HG02798 (cell line): ENCODE measurements at regions not wholly inside any gene's neighbourhood (a gene's known extent, or its start where the extent isn't known, plus 50 kb on each side); places are given as distances from the start of the nearest gene placed in this dataset.

Experiments used
- ATAC-seq: cut with Tn5 transposase; IDR thresholded peaks from one replicate; pipeline ENCODE4 v1.9.1; 2021; ENCODE audit warnings: mild to moderate bottlenecking; ENCODE audit not compliant: unreplicated experiment, poor library complexity

GRCh38 chr16:73553941-73554660 lies 506.2 kb upstream of the ZFHX3 start:
- no peak for ATAC-seq

DNA sequence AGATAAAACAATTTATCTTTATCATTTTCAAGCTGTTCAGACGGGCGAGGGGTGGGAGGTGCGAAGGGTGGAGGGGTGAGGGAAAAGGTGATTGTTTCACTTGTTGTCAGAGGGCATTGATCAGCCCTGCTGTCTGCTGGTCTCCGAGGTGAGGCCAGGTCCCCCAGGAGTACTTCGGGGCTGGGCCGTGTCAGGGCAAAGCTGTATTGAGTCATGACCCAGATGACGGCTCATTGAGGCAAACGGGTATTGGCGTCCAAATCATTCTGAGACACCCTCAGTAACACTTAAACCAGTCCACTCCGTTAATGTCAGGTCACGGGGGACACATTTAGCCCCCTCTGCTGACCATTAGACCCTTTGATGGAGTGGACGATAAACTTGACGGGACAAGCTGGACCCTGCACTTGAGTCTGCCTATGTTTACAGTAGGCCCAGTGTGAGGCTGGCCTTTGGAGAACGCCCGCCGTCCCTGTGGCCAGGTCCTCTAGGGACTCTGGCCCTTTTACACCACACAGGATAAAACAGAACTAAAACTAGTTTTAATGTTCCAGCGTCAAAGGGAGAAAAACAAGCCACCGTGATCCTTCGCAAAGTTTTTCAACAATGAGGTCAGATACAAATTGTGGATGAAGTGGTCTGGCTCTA lies 502.2 kb upstream of the ZFHX3 start:
- ATAC-seq = no peak

- ATAC-seq = no peak
Observed at GRCh38 chr16:73547552-73548403, 499.9 kb upstream of the ZFHX3 start.

DNA sequence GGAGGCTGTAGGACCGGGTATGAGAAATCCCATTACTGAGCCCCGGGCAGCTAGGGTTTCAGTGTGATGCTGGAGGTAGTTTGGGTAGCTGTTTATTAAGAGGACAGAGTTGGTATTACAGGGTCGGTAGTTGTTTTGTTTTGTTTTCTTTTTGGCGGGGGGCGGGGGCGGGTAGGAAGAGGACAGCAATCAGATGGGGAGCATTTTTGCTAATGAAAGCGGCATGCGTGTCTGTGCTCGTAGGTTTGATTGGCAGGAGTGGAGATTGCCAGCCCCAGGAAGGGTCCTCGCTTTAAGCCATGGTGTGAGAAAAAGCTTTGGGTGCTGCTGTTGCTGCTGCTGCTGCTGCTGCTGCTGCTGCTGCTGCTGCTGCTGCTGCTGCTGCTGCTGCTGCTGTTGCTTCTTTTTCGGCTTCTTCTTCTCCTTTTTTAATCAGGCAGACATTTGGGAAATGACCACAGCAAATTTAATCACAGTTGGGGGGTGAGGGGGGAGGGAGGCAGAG lies 498.5 kb upstream of the ZFHX3 start:
- ATAC-seq = no peak

DNA sequence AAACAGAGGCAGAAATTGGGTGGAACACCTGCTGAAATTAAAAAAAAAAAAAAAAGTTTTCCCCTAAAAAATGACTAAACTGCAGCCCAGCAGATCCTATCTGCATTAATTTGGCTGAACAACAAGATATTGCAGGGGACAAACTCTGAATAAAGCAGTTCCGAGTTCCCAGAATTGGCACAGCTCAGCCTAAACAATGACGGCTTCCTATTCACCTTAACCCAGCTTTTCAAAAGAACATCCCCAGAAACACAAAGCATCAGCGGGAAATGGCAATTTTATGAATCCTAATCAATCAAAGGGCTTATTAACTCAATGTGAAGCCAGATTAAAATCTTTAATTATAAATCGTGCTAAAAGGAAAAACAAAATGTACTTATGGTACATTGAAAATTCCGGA lies 497.8 kb upstream of the ZFHX3 start:
- ATAC-seq = no peak

DNA sequence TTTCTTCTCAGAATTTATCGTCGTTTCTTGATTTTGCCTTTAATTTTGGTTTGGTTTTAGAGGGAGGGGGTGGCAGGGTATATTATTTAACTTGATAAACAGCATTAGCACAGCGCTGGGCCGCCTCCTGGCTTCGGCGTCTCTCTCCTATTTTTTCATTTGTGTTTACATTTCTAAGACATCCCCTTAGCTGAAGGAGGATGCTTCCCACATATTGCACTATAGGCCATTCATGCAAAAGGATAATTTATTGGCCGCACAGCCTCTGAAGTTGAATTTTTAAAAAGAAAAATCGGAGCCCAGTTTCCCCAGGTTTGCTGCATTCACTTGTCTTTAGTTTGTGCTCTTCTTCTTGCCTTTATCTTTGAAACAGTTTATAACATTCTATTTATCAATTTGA lies 497.4 kb upstream of the ZFHX3 start:
- no peak for ATAC-seq

DNA sequence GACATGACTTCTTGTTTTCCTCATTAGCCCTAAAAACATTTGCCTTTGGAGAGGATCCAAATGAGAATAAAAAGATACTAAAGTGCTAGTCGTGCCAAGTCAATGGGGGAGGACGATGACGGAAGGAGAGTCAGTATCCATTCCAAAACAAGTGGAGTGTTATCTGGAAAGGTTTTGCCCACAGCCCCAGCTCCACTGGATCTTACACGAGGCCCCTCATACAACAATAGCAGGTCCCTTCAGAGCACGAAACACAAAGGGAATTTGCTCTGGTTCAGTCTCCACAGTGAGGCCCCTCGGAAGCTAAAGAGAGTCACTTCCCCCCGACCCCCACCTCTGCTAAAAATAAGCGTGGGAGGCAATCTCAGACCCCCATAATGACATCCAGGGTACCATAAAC lies 496.9 kb upstream of the ZFHX3 start:
- ATAC-seq = no peak

GRCh38 chr16:73543970-73544599 lies 496.2 kb upstream of the ZFHX3 start:
- no peak for ATAC-seq

GRCh38 chr16:73543331-73543969 lies 495.5 kb upstream of the ZFHX3 start:
- ATAC-seq = no peak

DNA sequence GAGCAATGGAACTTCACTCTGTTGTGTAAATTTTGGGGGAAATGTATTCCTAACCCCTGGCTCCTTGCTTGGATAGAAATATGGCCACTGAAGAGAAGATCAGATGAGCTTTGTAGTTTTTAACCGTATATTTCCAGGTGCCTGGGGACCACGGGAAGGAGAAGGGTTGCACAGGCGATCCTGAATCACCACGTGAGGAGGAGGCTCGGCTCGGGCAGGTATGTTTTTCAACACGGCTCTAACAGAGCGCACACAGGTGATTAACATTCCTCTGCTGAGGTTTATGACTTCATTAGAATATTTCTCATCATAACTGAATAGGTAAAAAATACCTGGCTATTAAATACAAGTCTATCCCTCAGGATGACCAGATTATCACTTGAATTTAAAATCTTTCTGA lies 495.0 kb upstream of the ZFHX3 start:
- no peak for ATAC-seq

GRCh38 chr16:73537921-73538320 lies 490.0 kb upstream of the ZFHX3 start:
- no peak for ATAC-seq

DNA sequence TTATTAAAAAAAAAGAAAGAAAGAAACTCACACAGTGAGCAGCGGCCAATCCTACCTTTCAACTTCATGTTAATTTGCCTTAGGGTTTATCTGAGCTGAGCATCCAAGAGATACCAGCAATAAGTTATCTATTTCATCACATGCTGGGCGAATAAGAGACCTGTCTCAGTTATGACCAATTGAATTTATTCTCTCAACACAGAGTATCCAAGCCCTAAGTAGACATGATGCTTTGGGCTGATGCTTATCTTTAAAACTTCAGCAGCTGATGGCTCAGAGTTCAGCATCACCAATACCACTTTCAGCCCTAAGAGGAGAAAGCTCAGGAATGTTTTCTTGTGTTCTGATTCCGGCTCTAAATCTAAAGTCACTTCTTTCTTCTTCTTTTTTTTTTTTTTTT lies 489.0 kb upstream of the ZFHX3 start:
- no peak for ATAC-seq

GRCh38 chr16:73531021-73531420 lies 483.1 kb upstream of the ZFHX3 start:
- no peak for ATAC-seq

DNA sequence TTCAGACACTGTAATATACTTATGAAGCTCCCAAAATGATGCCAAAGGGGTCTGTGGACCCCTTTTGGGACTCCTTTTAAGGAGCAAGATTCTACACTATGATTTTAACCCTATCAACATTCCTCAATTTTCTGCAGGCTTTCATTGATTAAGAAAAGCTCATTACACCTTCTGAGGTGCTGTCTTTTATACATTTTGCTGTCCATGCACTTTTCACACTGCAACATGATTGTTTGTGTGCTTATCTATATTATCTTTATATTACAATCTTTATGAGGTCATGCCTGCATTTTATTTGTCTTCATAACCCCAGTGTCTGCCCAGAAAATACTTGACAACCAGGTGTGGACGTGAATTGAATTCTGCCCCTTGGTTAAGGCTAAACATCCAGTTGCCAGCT lies 482.6 kb upstream of the ZFHX3 start:
- ATAC-seq = no peak

DNA sequence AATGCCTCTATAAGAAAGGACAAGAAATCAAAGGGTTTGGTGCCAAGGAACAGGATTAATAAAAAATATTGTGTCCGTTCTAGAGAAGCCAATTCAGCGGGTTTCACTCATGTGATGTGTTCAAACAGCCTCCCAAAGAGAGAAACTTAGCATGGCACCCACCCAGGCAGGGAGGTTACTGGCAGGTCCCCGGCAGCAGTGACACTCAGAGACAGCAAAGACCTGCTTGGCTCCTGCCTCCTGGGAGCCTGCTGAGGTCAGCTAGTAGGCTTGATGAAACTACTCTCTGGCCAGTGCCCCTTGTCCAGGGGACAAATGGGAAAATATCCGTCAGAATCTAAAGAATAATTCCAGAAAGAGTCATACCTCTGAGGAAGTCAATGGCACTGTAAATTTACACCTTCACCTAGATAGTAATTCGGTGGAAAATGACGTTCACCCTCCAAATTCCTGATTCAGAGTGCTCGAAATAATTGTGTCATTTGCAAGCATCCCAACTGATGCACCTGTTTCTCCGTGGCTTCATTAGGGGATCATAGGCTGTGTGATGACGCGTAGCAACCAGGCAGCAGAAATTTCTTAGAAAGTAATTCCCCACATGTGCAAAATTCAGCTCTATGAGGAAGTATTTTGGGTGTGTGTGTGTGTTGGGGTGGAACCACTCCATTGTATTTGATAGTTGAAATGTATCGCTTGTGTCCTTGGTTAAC lies 481.5 kb upstream of the ZFHX3 start:
- no peak for ATAC-seq

GRCh38 chr16:73527187-73527586 lies 479.3 kb upstream of the ZFHX3 start:
- ATAC-seq = no peak

DNA sequence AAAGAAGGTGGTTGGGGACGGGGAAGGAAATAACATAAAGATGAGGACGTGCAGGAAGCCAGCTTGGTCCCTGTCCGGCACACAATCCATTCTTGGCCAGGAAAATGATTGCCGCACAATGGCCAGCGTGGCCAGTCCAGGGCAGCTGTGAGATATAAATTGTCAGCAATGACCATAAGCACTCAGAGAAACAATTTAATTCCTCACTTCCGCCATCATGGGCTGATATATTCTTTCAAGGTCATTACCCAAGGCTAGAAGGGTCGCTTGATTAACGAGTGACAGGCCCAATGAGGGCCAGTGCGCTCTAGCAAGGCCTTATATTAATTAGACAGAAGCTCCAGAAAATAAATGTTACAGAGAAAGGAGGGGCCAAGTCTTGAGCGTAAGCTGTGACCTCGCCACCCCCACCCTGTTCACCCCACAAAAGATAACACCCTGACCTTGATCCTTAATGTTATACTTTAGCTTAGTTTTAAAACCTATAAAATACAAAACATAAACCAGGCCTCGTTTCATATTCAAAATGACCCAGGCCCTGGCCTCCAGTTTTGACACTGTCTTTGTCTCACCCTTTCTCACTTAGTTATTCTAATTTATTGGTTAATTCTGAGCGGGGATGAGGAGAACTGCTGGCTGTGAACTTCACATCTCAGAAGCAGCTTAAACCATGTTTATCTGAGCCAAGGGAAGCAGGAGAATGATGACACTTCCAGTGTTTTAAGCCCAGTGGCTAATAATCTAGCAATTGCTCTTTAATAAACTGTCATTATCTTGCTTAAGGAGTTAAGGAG lies 478.3 kb upstream of the ZFHX3 start:
- no peak for ATAC-seq

DNA sequence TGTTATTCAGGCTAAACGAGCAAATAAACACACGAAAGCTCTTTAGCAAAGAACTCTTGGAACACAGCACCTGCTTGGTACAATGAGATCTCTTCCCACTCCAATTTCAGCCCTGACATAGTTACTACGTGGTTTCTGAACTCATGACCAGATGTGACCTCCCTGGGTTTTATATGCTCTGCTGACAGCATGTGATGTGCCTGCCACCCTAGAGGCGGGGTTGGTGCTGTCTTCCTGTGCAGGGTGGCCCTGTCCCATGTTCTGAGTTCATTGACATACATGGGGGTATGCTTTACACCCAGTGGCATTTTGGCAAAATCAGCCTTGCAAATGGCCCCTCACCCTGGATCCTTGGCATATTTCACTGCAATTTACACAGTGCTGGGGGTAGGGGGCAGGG lies 475.3 kb upstream of the ZFHX3 start:
- ATAC-seq = no peak

GRCh38 chr16:73521499-73521898 lies 473.6 kb upstream of the ZFHX3 start:
- ATAC-seq = no peak
